Fibroblast of lung (primary cell): ENCODE measurements at regions not wholly inside any gene's neighbourhood (a gene's known extent, or its start where the extent isn't known, plus 50 kb on each side); places are given as distances from the start of the nearest gene placed in this dataset.

Experiments
- DNase-seq, 2 donors: peaks; one replicate each; pipeline versions ENCODE4 v3.0.0 to v3.0.0-alpha.2; 2010; ENCODE audit warnings: low read depth in 2 of 2
- H2AFZ ChIP-seq: 2 replicates; pipeline ENCODE4 v1.5.1; 2012; ENCODE audit warnings: low read length, control low read depth, inconsistent platforms
- H3K27ac ChIP-seq: 2 replicates; pipeline ENCODE4 v1.5.1; 2011; ENCODE audit warnings: low read length, control low read depth; ENCODE audit not compliant: insufficient read depth
- H3K27me3 ChIP-seq: 2 replicates; pipeline ENCODE4 v1.5.1; 2011; ENCODE audit warnings: mild to moderate bottlenecking, low read length; ENCODE audit not compliant: control insufficient read depth, insufficient read depth
- H3K36me3 ChIP-seq: 2 replicates; pipeline ENCODE4 v1.5.1; 2011; ENCODE audit warnings: low read length; ENCODE audit not compliant: control insufficient read depth, insufficient read depth
- H3K4me1 ChIP-seq: 2 replicates; pipeline ENCODE4 v1.5.1; 2011; ENCODE audit warnings: low read length; ENCODE audit not compliant: control insufficient read depth, insufficient read depth; ENCODE audit errors: extremely low read depth
- H3K4me2 ChIP-seq: 2 replicates; pipeline ENCODE4 v1.5.1; 2011; ENCODE audit warnings: low read length, control low read depth; ENCODE audit not compliant: insufficient read depth; ENCODE audit errors: extremely low read depth
- H3K4me3 ChIP-seq, 4 experiments: fragments of 200-600 bp in 1 of 4; sonication (generic) in 1 of 4; replicated peaks in 1 of 4; 2 replicates each; pipeline ENCODE4 v1.5.1; 2011 to 2016; ENCODE audit warnings: low read length in 4 of 4, low read depth in 3 of 4, mild to moderate bottlenecking in 3 of 4, control low read depth in 2 of 4, inconsistent platforms in 1 of 4, mixed read lengths in 1 of 4; ENCODE audit not compliant: insufficient read depth in 1 of 4; ENCODE audit errors: control extremely low read depth in 1 of 4
- H3K79me2 ChIP-seq: 2 replicates; pipeline ENCODE4 v1.5.1; 2012; ENCODE audit warnings: mild to moderate bottlenecking, low read length, inconsistent platforms; ENCODE audit not compliant: control insufficient read depth, insufficient read depth
- H3K9ac ChIP-seq: 2 replicates; pipeline ENCODE4 v1.5.1; 2011; ENCODE audit warnings: mild to moderate bottlenecking, low read length, control low read depth; ENCODE audit not compliant: insufficient read depth
- H3K9me3 ChIP-seq: 2 replicates; pipeline ENCODE4 v1.5.1; 2012; ENCODE audit warnings: low read depth, low read length; ENCODE audit not compliant: control insufficient read depth, insufficient read depth
- H4K20me1 ChIP-seq: 2 replicates; pipeline ENCODE4 v1.5.1; 2011; ENCODE audit warnings: low read length; ENCODE audit not compliant: control insufficient read depth, insufficient read depth; ENCODE audit errors: extremely low read depth
- EZH2 ChIP-seq: IDR thresholded peaks from 2 replicates; pipeline ENCODE4 v1.5.1; 2012; ENCODE audit warnings: low read length, control low read depth, mild to moderate bottlenecking; ENCODE audit errors: missing control alignments
- TF ChIP-seq, protein P1 (sequence below), 2 donors: IDR thresholded peaks in 1 of 2; conservative IDR thresholded peaks in 1 of 2; 1 replicate in 1 of 2; 2 replicates in 1 of 2; pipeline ENCODE4 v1.5.1; 2011 to 2012; ENCODE audit warnings: low read length in 2 of 2, control low read depth in 1 of 2, inconsistent platforms in 1 of 2, low read depth in 1 of 2, mild to moderate bottlenecking in 1 of 2

- no peak overlapping the region for H3K27ac ChIP-seq
- no peaks in the 10 kb centered on the region for H3K4me1 ChIP-seq
- no peaks in the 10 kb centered on the region for H4K20me1 ChIP-seq
- no peak overlapping the region for H3K9ac ChIP-seq
- H3K4me3 ChIP-seq, result no peak overlapping the region
- no peaks in the 10 kb centered on the region for H3K79me2 ChIP-seq
- DNase-seq, result no peak
- TF ChIP-seq, protein P1, sequence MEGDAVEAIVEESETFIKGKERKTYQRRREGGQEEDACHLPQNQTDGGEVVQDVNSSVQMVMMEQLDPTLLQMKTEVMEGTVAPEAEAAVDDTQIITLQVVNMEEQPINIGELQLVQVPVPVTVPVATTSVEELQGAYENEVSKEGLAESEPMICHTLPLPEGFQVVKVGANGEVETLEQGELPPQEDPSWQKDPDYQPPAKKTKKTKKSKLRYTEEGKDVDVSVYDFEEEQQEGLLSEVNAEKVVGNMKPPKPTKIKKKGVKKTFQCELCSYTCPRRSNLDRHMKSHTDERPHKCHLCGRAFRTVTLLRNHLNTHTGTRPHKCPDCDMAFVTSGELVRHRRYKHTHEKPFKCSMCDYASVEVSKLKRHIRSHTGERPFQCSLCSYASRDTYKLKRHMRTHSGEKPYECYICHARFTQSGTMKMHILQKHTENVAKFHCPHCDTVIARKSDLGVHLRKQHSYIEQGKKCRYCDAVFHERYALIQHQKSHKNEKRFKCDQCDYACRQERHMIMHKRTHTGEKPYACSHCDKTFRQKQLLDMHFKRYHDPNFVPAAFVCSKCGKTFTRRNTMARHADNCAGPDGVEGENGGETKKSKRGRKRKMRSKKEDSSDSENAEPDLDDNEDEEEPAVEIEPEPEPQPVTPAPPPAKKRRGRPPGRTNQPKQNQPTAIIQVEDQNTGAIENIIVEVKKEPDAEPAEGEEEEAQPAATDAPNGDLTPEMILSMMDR (conservative IDR thresholded peaks at IDR 0.05 in 1 of 2, IDR thresholded peaks at IDR 0.05 in 1 of 2; ENCODE audit: low read depth in 1 of 2, low read length in 2 of 2), result no peak
- no peak for TF ChIP-seq EZH2
- H3K27me3 ChIP-seq, result no peaks in the 10 kb centered on the region
- no peak overlapping the region for H2AFZ ChIP-seq
- no peaks in the 10 kb centered on the region for H3K9me3 ChIP-seq
- no peak overlapping the region for H3K4me2 ChIP-seq
- H3K36me3 ChIP-seq, result no peaks in the 10 kb centered on the region
These were observed 110.6 kb downstream of the SH3TC2 start for GRCh38 chr5:148952097-148952867.

- Histone ChIP-seq H3K27me3 (no peaks in the 10 kb centered on the region), H3K9me3 (no peaks in the 10 kb centered on the region), H3K4me3 (no peak overlapping the region), H3K79me2 (no peaks in the 10 kb centered on the region), H3K9ac (no peak overlapping the region), H3K4me2 (no peak overlapping the region), H3K36me3 (no peaks in the 10 kb centered on the region), H4K20me1 (no peaks in the 10 kb centered on the region), H2AFZ (no peak overlapping the region), H3K4me1 (no peaks in the 10 kb centered on the region), H3K27ac (no peak overlapping the region)
- no peak for DNase-seq
- TF ChIP-seq, protein P1 (conservative IDR thresholded peaks at IDR 0.05 in 1 of 2, IDR thresholded peaks at IDR 0.05 in 1 of 2; ENCODE audit: low read depth in 1 of 2, low read length in 2 of 2), result no peak
- no peak for TF ChIP-seq EZH2
These were observed 109.2 kb downstream of the SH3TC2 start for GRCh38 chr5:148953711-148954110.
